ENCODE measurements at regions not wholly inside any gene's neighbourhood (a gene's known extent, or its start where the extent isn't known, plus 50 kb on each side); places are given as distances from the start of the nearest gene placed in this dataset.
"Not testable (repeated sequence)": the region's sequence is repeated elsewhere in the genome, so short reads cannot be mapped to it uniquely, and the experiment has no call there.

GRCh38 chr3:36635731-36636130, 128.6 kb downstream of the DCLK3 start:
- no peaks in the 10 kb centered on the region for H3K9me3 ChIP-seq (ENCODE audit: insufficient read depth, low read length)
- H3K4me3 ChIP-seq (ENCODE audit: low read length) = no peak overlapping the region
- H3K4me1 ChIP-seq (ENCODE audit: low read length) = no peaks in the 10 kb centered on the region
- no peak overlapping the region for H3K9ac ChIP-seq (ENCODE audit: low read length)
- H3K79me2 ChIP-seq (ENCODE audit: low read length) = no peaks in the 10 kb centered on the region
- H3K4me2 ChIP-seq (ENCODE audit: low read length) = no peak overlapping the region
- no peaks in the 10 kb centered on the region for H3K36me3 ChIP-seq (replicated peaks; ENCODE audit: low read depth, low read length)
- H3K27ac ChIP-seq (ENCODE audit: low read length) = no peak overlapping the region
- H4K20me1 ChIP-seq (ENCODE audit: insufficient read depth, low read length) = no peaks in the 10 kb centered on the region
- H3K27me3 ChIP-seq (ENCODE audit: low read depth, low read length) = no peaks in the 10 kb centered on the region
- TF ChIP-seq EZH2phosphoT487 (IDR thresholded peaks at IDR 0.05; ENCODE audit: low read depth) = no peak
- TF ChIP-seq, protein P1, sequence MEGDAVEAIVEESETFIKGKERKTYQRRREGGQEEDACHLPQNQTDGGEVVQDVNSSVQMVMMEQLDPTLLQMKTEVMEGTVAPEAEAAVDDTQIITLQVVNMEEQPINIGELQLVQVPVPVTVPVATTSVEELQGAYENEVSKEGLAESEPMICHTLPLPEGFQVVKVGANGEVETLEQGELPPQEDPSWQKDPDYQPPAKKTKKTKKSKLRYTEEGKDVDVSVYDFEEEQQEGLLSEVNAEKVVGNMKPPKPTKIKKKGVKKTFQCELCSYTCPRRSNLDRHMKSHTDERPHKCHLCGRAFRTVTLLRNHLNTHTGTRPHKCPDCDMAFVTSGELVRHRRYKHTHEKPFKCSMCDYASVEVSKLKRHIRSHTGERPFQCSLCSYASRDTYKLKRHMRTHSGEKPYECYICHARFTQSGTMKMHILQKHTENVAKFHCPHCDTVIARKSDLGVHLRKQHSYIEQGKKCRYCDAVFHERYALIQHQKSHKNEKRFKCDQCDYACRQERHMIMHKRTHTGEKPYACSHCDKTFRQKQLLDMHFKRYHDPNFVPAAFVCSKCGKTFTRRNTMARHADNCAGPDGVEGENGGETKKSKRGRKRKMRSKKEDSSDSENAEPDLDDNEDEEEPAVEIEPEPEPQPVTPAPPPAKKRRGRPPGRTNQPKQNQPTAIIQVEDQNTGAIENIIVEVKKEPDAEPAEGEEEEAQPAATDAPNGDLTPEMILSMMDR (IDR thresholded peaks at IDR 0.05; ENCODE audit: low read depth, low read length) = no peak
- H2AFZ ChIP-seq (ENCODE audit: low read depth, low read length) = no peak overlapping the region

DNA sequence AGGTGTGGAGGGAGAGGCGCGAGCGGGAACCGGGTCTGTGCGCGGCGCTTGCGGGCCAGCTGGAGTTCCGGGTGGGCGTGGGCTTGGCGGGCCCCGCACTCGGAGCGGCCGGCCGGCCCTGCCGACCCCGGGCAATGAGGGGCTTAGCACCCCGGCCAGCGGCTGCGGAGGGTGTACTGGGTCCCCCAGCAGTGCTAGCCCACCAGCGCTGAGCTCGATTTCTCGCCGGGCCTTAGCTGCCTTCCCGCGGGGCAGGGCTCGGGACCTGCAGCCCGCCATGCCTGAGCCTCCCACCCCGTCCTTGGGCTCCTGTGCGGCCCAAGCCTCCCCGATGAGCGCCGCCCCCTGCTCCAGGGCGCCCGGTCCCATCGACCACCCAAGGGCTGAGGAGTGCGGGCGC, 130.5 kb downstream of the DCLK3 start:
- H3K9me3 ChIP-seq (ENCODE audit: insufficient read depth, low read length); H3K27me3 ChIP-seq (ENCODE audit: low read depth, low read length); H4K20me1 ChIP-seq (ENCODE audit: insufficient read depth, low read length); H3K27ac ChIP-seq (ENCODE audit: low read length); H3K36me3 ChIP-seq (replicated peaks; ENCODE audit: low read depth, low read length); H3K4me3 ChIP-seq (ENCODE audit: low read length); H3K4me2 ChIP-seq (ENCODE audit: low read length); H3K4me1 ChIP-seq (ENCODE audit: low read length); H3K79me2 ChIP-seq (ENCODE audit: low read length); H3K9ac ChIP-seq (ENCODE audit: low read length); H2AFZ ChIP-seq (ENCODE audit: low read depth, low read length): not testable (repeated sequence)

- no peaks in the 10 kb centered on the region for H3K36me3 ChIP-seq (replicated peaks; ENCODE audit: low read depth, low read length)
- H2AFZ ChIP-seq (ENCODE audit: low read depth, low read length) = no peak overlapping the region
- H3K4me2 ChIP-seq (ENCODE audit: low read length) = no peak overlapping the region
- H3K27ac ChIP-seq (ENCODE audit: low read length) = no peak overlapping the region
- no peaks in the 10 kb centered on the region for H3K79me2 ChIP-seq (ENCODE audit: low read length)
- no peaks in the 10 kb centered on the region for H4K20me1 ChIP-seq (ENCODE audit: insufficient read depth, low read length)
- no peaks in the 10 kb centered on the region for H3K27me3 ChIP-seq (ENCODE audit: low read depth, low read length)
- no peaks in the 10 kb centered on the region for H3K9me3 ChIP-seq (ENCODE audit: insufficient read depth, low read length)
- TF ChIP-seq EZH2phosphoT487 (IDR thresholded peaks at IDR 0.05; ENCODE audit: low read depth) = no peak
- TF ChIP-seq, protein P1 (IDR thresholded peaks at IDR 0.05; ENCODE audit: low read depth, low read length) = no peak
- H3K4me1 ChIP-seq (ENCODE audit: low read length) = no peaks in the 10 kb centered on the region
- H3K9ac ChIP-seq (ENCODE audit: low read length) = no peak overlapping the region
- no peak overlapping the region for H3K4me3 ChIP-seq (ENCODE audit: low read length)
Measured at GRCh38 chr3:36633060-36633459, 131.3 kb downstream of the DCLK3 start.

- Histone ChIP-seq H3K27ac (ENCODE audit: low read length) (no peak overlapping the region), H4K20me1 (ENCODE audit: insufficient read depth, low read length) (no peaks in the 10 kb centered on the region), H3K36me3 (replicated peaks; ENCODE audit: low read depth, low read length) (no peaks in the 10 kb centered on the region), H3K79me2 (ENCODE audit: low read length) (no peaks in the 10 kb centered on the region), H3K9me3 (ENCODE audit: insufficient read depth, low read length) (no peaks in the 10 kb centered on the region), H3K9ac (ENCODE audit: low read length) (no peak overlapping the region), H3K4me3 (ENCODE audit: low read length) (no peak overlapping the region), H3K4me1 (ENCODE audit: low read length) (no peaks in the 10 kb centered on the region), H3K4me2 (ENCODE audit: low read length) (no peak overlapping the region), H3K27me3 (ENCODE audit: low read depth, low read length) (no peaks in the 10 kb centered on the region), H2AFZ (ENCODE audit: low read depth, low read length) (no peak overlapping the region)
- no peak for TF ChIP-seq EZH2phosphoT487 (IDR thresholded peaks at IDR 0.05; ENCODE audit: low read depth)
- TF ChIP-seq, protein P1 (IDR thresholded peaks at IDR 0.05; ENCODE audit: low read depth, low read length) = no peak
Measured at GRCh38 chr3:36631549-36631948, 132.8 kb downstream of the DCLK3 start.

DNA sequence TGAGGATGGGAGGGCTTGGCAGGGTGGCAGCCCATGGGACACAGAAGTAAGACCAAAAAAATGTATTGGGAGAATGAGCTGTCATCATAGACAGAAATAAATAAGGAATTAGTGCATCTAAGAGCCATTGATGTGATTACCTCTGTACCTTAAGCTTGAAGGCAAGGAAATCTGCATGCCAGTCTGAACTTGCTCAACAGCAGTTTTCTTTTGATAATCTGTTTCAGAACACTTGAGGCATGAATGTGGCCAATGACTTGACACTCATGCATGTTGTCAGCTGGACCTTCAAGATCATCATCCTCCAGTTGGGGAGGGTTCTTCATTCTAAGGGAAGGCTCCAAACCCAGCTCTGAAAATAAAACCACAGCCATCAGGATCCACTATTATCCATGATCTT, 148.5 kb downstream of the DCLK3 start:
- Histone ChIP-seq H3K27me3 (ENCODE audit: low read depth, low read length) (no peaks in the 10 kb centered on the region), H3K9ac (ENCODE audit: low read length) (no peak overlapping the region), H3K4me2 (ENCODE audit: low read length) (no peak overlapping the region), H2AFZ (ENCODE audit: low read depth, low read length) (no peak overlapping the region), H3K9me3 (ENCODE audit: insufficient read depth, low read length) (no peaks in the 10 kb centered on the region), H3K27ac (ENCODE audit: low read length) (no peak overlapping the region), H3K4me3 (ENCODE audit: low read length) (no peak overlapping the region), H3K4me1 (ENCODE audit: low read length) (no peaks in the 10 kb centered on the region), H3K79me2 (ENCODE audit: low read length) (no peaks in the 10 kb centered on the region), H3K36me3 (replicated peaks; ENCODE audit: low read depth, low read length) (no peaks in the 10 kb centered on the region), H4K20me1 (ENCODE audit: insufficient read depth, low read length) (no peaks in the 10 kb centered on the region)
- TF ChIP-seq EZH2phosphoT487 (IDR thresholded peaks at IDR 0.05; ENCODE audit: low read depth) = no peak
- TF ChIP-seq, protein P1 (IDR thresholded peaks at IDR 0.05; ENCODE audit: low read depth, low read length) = no peak
